Activated B cell treated with CpG ODN at 0.5 μM for 24 hours (primary cell): ENCODE measurements at regions not wholly inside any gene's neighbourhood (a gene's known extent, or its start where the extent isn't known, plus 50 kb on each side); places are given as distances from the start of the nearest gene placed in this dataset.

Experiments used
- ATAC-seq: fragments of 200-7000 bp; cut with Tn5 transposase; one replicate; pipeline ENCODE4 v1.10.0; 2021; ENCODE audit warnings: low read depth, mild to moderate bottlenecking, moderate library complexity
- CTCF ChIA-PET: fragments of 350-600 bp; sonication (Branson Sonifier 250); formaldehyde crosslinking; loops from one replicate; lab custom pipeline; 2021; ENCODE audit warnings: antibody characterized with exemption; lab: Charles Lee
- POLR2A ChIA-PET: fragments of 350-600 bp; sonication (Branson Sonifier 250); formaldehyde crosslinking; loops from one replicate; lab custom pipeline; 2021; ENCODE audit warnings: antibody characterized with exemption; lab: Charles Lee
- DNase-seq: peaks from one replicate; pipeline ENCODE4 v3.0.0; 2022
- H3K27ac Mint-ChIP-seq: one replicate; pipeline ENCODE4 v1.8.0; 2020; ENCODE audit warnings: mixed read lengths
- H3K27me3 Mint-ChIP-seq: one replicate; pipeline ENCODE4 v1.8.0; 2021; ENCODE audit warnings: mixed read lengths
- H3K36me3 Mint-ChIP-seq: one replicate; pipeline ENCODE4 v1.8.0; 2021; ENCODE audit warnings: low read depth, mixed read lengths
- H3K4me1 Mint-ChIP-seq: one replicate; pipeline ENCODE4 v1.8.0; 2021; ENCODE audit warnings: mixed read lengths
- H3K4me3 Mint-ChIP-seq: one replicate; pipeline ENCODE4 v1.8.0; 2020; ENCODE audit warnings: mild to moderate bottlenecking, mixed read lengths
- H3K9me3 Mint-ChIP-seq: one replicate; pipeline ENCODE4 v1.8.0; 2020; ENCODE audit warnings: mixed read lengths
- intact Hi-C: fragments of 100-400 bp; cut with micrococcal nuclease; formaldehyde crosslinking; loops from one replicate; pipeline ENCODE4 v1.15.1; 2024
- TF ChIP-seq, protein P1 (sequence below): fragments of 200-600 bp; IDR thresholded peaks from one replicate; pipeline ENCODE4 v1.8.0; 2022; ENCODE audit warnings: antibody characterized with exemption, mild to moderate bottlenecking

DNA sequence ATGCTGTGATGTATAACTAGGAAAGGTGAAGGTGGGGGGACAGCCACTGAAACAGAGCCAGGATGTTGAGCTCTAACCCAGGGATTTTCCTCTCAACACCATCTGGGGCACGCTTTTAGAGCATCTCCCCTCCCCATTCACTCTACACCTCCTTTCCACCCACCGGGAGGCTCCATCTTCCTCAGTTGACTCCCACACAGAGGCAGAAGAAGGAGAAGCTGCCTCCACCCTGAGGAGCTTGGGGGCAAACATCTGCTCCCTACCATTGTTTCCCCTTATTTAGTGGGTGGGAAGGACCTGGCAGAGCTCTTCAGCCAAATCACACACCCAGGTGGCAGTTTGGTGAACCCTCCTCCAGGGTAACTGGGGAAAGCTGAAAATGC is 50.0 kb upstream of the ADA2 start:
- intact Hi-C loops, result no loop called here
- DNase-seq, result no peak
- no peak overlapping the region for H3K27ac Mint-ChIP-seq
- H3K4me1 Mint-ChIP-seq, result peaks cover 11% of the 10 kb centered on the region
- CTCF ChIA-PET, result interaction anchor here (1.2 to 1.7 kb wide), 2 partner anchors 55 to 232 kb away, joined by 5 to 8 read pairs; no protein-coding TSS in a partner anchor
- POLR2A ChIA-PET, result interaction anchor here (0.6 to 0.9 kb wide), 2 partner anchors 11 to 98 kb away, joined by 3 to 5 read pairs; no protein-coding TSS in a partner anchor
- TF ChIP-seq, protein P1, sequence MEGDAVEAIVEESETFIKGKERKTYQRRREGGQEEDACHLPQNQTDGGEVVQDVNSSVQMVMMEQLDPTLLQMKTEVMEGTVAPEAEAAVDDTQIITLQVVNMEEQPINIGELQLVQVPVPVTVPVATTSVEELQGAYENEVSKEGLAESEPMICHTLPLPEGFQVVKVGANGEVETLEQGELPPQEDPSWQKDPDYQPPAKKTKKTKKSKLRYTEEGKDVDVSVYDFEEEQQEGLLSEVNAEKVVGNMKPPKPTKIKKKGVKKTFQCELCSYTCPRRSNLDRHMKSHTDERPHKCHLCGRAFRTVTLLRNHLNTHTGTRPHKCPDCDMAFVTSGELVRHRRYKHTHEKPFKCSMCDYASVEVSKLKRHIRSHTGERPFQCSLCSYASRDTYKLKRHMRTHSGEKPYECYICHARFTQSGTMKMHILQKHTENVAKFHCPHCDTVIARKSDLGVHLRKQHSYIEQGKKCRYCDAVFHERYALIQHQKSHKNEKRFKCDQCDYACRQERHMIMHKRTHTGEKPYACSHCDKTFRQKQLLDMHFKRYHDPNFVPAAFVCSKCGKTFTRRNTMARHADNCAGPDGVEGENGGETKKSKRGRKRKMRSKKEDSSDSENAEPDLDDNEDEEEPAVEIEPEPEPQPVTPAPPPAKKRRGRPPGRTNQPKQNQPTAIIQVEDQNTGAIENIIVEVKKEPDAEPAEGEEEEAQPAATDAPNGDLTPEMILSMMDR, result no peak
- H3K27me3 Mint-ChIP-seq, result no peaks in the 10 kb centered on the region
- no peaks in the 10 kb centered on the region for H3K9me3 Mint-ChIP-seq
- H3K4me3 Mint-ChIP-seq, result no peak overlapping the region
- no peak for ATAC-seq
- no peaks in the 10 kb centered on the region for H3K36me3 Mint-ChIP-seq
